Esophagus (tissue), 2 donors: ENCODE measurements at regions not wholly inside any gene's neighbourhood (a gene's known extent, or its start where the extent isn't known, plus 50 kb on each side); places are given as distances from the start of the nearest gene placed in this dataset.
A peak's percentile ranks its signal among the peaks of the same experiment; 100 is the strongest.

ENCODE experiments used
- H3K27ac ChIP-seq, 2 donors: one replicate each; pipeline ENCODE4 v1.5.1; 2013; ENCODE audit warnings: low read depth in 2 of 2, mild to moderate bottlenecking in 2 of 2, inconsistent platforms in 1 of 2, low read length in 1 of 2, moderate library complexity in 1 of 2
- H3K27me3 ChIP-seq, 2 donors: one replicate each; pipeline ENCODE4 v1.6.1; 2013; ENCODE audit warnings: low read length in 2 of 2, control low read depth in 1 of 2, mild to moderate bottlenecking in 1 of 2; ENCODE audit not compliant: insufficient read depth in 2 of 2, control insufficient read depth in 1 of 2
- H3K36me3 ChIP-seq, 2 donors: one replicate each; pipeline ENCODE4 v1.6.1; 2013; ENCODE audit warnings: low read length in 1 of 2; ENCODE audit not compliant: control insufficient read depth in 2 of 2, insufficient read depth in 2 of 2
- H3K4me1 ChIP-seq, 2 donors: one replicate each; pipeline ENCODE4 v1.6.1; 2013; ENCODE audit warnings: low read length in 1 of 2; ENCODE audit not compliant: control insufficient read depth in 2 of 2, insufficient read depth in 2 of 2
- H3K4me3 ChIP-seq, 2 donors: one replicate each; pipeline ENCODE4 v1.5.1; 2013; ENCODE audit warnings: low read length in 2 of 2, mild to moderate bottlenecking in 2 of 2, low read depth in 1 of 2, moderate library complexity in 1 of 2
- H3K9me3 ChIP-seq, 2 donors: one replicate each; pipeline ENCODE4 v1.6.1; 2013; ENCODE audit warnings: mild to moderate bottlenecking in 2 of 2, low read depth in 1 of 2, low read length in 1 of 2, moderate library complexity in 1 of 2; ENCODE audit not compliant: control insufficient read depth in 2 of 2, insufficient read depth in 1 of 2
- WGBS, 2 donors: extraction: QIAGEN DNeasy Blood & Tissue Kit; methylation state at CpG; one replicate each; pipeline ENCODE4 v1.1.7; 2013; 5-methylcytosine and 5-hydroxymethylcytosine counted together
- donor health status: healthy with polysubstance abuse.
- donor health status: Bipolar disorder and iron deficiency.

GRCh38 chr7:16970732-16971482, 89.1 kb upstream of the AGR3 start:
- H3K36me3 ChIP-seq, result no peaks in the 10 kb centered on the region
- H3K4me1 ChIP-seq, result no peaks in the 10 kb centered on the region
- H3K4me3 ChIP-seq, result no peak overlapping the region
- H3K27me3 ChIP-seq, result no peaks in the 10 kb centered on the region
- no peak overlapping the region for H3K27ac ChIP-seq
- H3K9me3 ChIP-seq, result peaks cover 0 to under 1% of the 10 kb centered on the region in 2 donors
- 89 to 90% methylated on average over 9 of the region's 9 CpGs for WGBS, 2 donors

GRCh38 chr7:16975712-16976111, 93.9 kb upstream of the AGR3 start:
- no peaks in the 10 kb centered on the region for H3K36me3 ChIP-seq
- no peaks in the 10 kb centered on the region for H3K4me1 ChIP-seq
- no peaks in the 10 kb centered on the region for H3K9me3 ChIP-seq
- no peak overlapping the region for H3K4me3 ChIP-seq
- H3K27ac ChIP-seq, result no peak overlapping the region
- H3K27me3 ChIP-seq, result no peaks in the 10 kb centered on the region
- 40 to 56% methylated on average over 1 of the region's 1 CpG for WGBS, 2 donors

- Histone ChIP-seq H3K27ac (peak overlapping the region; percentile 9 to 24), H3K36me3 (no peaks in the 10 kb centered on the region), H3K27me3 (no peaks in the 10 kb centered on the region), H3K4me1 (no peaks in the 10 kb centered on the region), H3K9me3 (no peaks in the 10 kb centered on the region), H3K4me3 (no peak overlapping the region)
- 19 to 43% methylated on average over 1 of the region's 1 CpG for WGBS, 2 donors
Measured at GRCh38 chr7:16978358-16979244, 96.8 kb upstream of the AGR3 start.

- no peaks in the 10 kb centered on the region for H3K9me3 ChIP-seq
- no peak overlapping the region for H3K27ac ChIP-seq
- no peaks in the 10 kb centered on the region for H3K36me3 ChIP-seq
- H3K27me3 ChIP-seq, result no peaks in the 10 kb centered on the region
- no peak overlapping the region for H3K4me3 ChIP-seq
- WGBS, 2 donors, result 94% methylated on average over 4 of the region's 4 CpGs
- H3K4me1 ChIP-seq, result no peaks in the 10 kb centered on the region
Measured at GRCh38 chr7:16980539-16980938, 98.8 kb upstream of the AGR3 start.

GRCh38 chr7:16982640-16983350, 101.0 kb upstream of the AGR3 start:
- H3K4me3 ChIP-seq, result no peak overlapping the region
- H3K27ac ChIP-seq, result no peak overlapping the region
- 12 to 29% methylated on average over 2 to 3 of the region's 3 CpGs for WGBS, 2 donors

GRCh38 chr7:16984375-16984774, 102.6 kb upstream of the AGR3 start:
- H3K4me1 ChIP-seq, result no peaks in the 10 kb centered on the region
- 89 to 93% methylated on average over 2 of the region's 2 CpGs for WGBS, 2 donors
- no peak overlapping the region for H3K4me3 ChIP-seq

More at GRCh38 chr7:16982640-16983350, 101.0 kb upstream of the AGR3 start:
- H3K36me3 ChIP-seq, result peaks cover 0 to 2% of the 10 kb centered on the region in 2 donors
- H3K27me3 ChIP-seq, result no peaks in the 10 kb centered on the region
- H3K4me1 ChIP-seq, result no peaks in the 10 kb centered on the region
- no peaks in the 10 kb centered on the region for H3K9me3 ChIP-seq

GRCh38 chr7:16985621-16986020, 103.8 kb upstream of the AGR3 start:
- H3K4me3 ChIP-seq, result no peak overlapping the region
- WGBS, 2 donors, result 66 to 67% methylated on average over 1 of the region's 1 CpG
- H3K4me1 ChIP-seq, result no peaks in the 10 kb centered on the region
- no peaks in the 10 kb centered on the region for H3K27me3 ChIP-seq
- peaks cover 0 to 2% of the 10 kb centered on the region in 2 donors for H3K36me3 ChIP-seq
- H3K9me3 ChIP-seq, result no peaks in the 10 kb centered on the region
- no peak overlapping the region for H3K27ac ChIP-seq

More at GRCh38 chr7:16984375-16984774, 102.6 kb upstream of the AGR3 start:
- Histone ChIP-seq H3K36me3 (peaks cover 0 to 2% of the 10 kb centered on the region in 2 donors), H3K27me3 (no peaks in the 10 kb centered on the region), H3K9me3 (no peaks in the 10 kb centered on the region), H3K27ac (no peak overlapping the region)

- no peak overlapping the region for H3K4me3 ChIP-seq
- WGBS, 2 donors, result 74 to 91% methylated on average over 1 of the region's 1 CpG
- H3K36me3 ChIP-seq, result peaks cover 0 to 2% of the 10 kb centered on the region in 2 donors
- no peaks in the 10 kb centered on the region for H3K9me3 ChIP-seq
- no peak overlapping the region for H3K27ac ChIP-seq
- H3K4me1 ChIP-seq, result peaks cover 0 to 2% of the 10 kb centered on the region in 2 donors
- H3K27me3 ChIP-seq, result no peaks in the 10 kb centered on the region
Measured at GRCh38 chr7:16986755-16987154, 105.0 kb upstream of the AGR3 start.

GRCh38 chr7:16989811-16990413, 108.1 kb upstream of the AGR3 start:
- peak overlapping the region in 1 of 2 donors; percentile 29 for H3K4me3 ChIP-seq
- H3K36me3 ChIP-seq, result peaks cover 0 to 2% of the 10 kb centered on the region in 2 donors
- peak overlapping the region; percentile 26 to 68 for H3K27ac ChIP-seq
- WGBS, 2 donors, result 15% methylated on average over 7 of the region's 7 CpGs
- H3K9me3 ChIP-seq, result no peaks in the 10 kb centered on the region
- H3K4me1 ChIP-seq, result peaks cover 0 to 2% of the 10 kb centered on the region in 2 donors
- H3K27me3 ChIP-seq, result no peaks in the 10 kb centered on the region
